Esophagus squamous epithelium (tissue), 4 donors: ENCODE measurements at regions not wholly inside any gene's neighbourhood (a gene's known extent, or its start where the extent isn't known, plus 50 kb on each side); places are given as distances from the start of the nearest gene placed in this dataset.

Experiments used
- CTCF ChIP-seq, 6 experiments: fragments of 450-650 bp in 4 of 6; fragments of 200-600 bp in 2 of 6; sonication (generic) in 2 of 6; IDR thresholded peaks; one replicate each; pipeline ENCODE4 v1.5.1; 2016 to 2019; ENCODE audit warnings: antibody characterized with exemption in 6 of 6, mild to moderate bottlenecking in 4 of 6, moderate library complexity in 4 of 6
- POLR2A ChIP-seq, 4 donors: fragments of 450-650 bp; IDR thresholded peaks; one replicate each; pipeline ENCODE4 v1.6.1; 2017; ENCODE audit warnings: antibody characterized with exemption in 4 of 4, mild to moderate bottlenecking in 4 of 4, moderate library complexity in 3 of 4

- TF ChIP-seq CTCF (IDR thresholded peaks at IDR 0.05): no peak
- no peak for TF ChIP-seq POLR2A (IDR thresholded peaks at IDR 0.05)
Observed at GRCh38 chr11:101759771-101760450, 154.9 kb upstream of the CEP126 start.
